Loucy (cell line): ENCODE measurements at regions not wholly inside any gene's neighbourhood (a gene's known extent, or its start where the extent isn't known, plus 50 kb on each side); places are given as distances from the start of the nearest gene placed in this dataset.

Experiments used
- CTCF ChIP-seq: fragments of 200-600 bp; sonication (generic); conservative IDR thresholded peaks from 2 replicates; pipeline ENCODE4 v1.5.1; 2014; ENCODE audit warnings: mild to moderate bottlenecking, antibody characterized with exemption, low read length
- EZH2phosphoT487 ChIP-seq: fragments of 200-600 bp; IDR thresholded peaks from 2 replicates; pipeline ENCODE4 v1.6.1; 2018; ENCODE audit warnings: antibody characterized with exemption, mild to moderate bottlenecking, moderate library complexity, borderline replicate concordance

GRCh38 chr10:78118591-78118990 lies 84.9 kb downstream of the RPS24 start:
- no peak for TF ChIP-seq CTCF
- TF ChIP-seq EZH2phosphoT487: no peak
